Upper lobe of right lung (tissue), 1 donor: ENCODE measurements at regions not wholly inside any gene's neighbourhood (a gene's known extent, or its start where the extent isn't known, plus 50 kb on each side); places are given as distances from the start of the nearest gene placed in this dataset.

Experiments
- ATAC-seq: fragments of 200-7000 bp; cut with Tn5 transposase; one replicate; pipeline ENCODE4 v1.9.1; 2020; ENCODE audit warnings: mild to moderate bottlenecking, moderate library complexity
- DNase-seq: peaks from one replicate; pipeline ENCODE4 v3.0.0-alpha.2; 2020
- H3K27ac ChIP-seq: fragments of 200-600 bp; one replicate; pipeline ENCODE4 v1.8.0; 2022
- H3K27me3 ChIP-seq: fragments of 200-600 bp; one replicate; pipeline ENCODE4 v1.8.0; 2022; ENCODE audit warnings: mild to moderate bottlenecking
- H3K36me3 ChIP-seq: fragments of 200-600 bp; one replicate; pipeline ENCODE4 v1.8.0; 2022
- H3K4me1 ChIP-seq: fragments of 200-600 bp; one replicate; pipeline ENCODE4 v1.8.0; 2022
- H3K4me3 ChIP-seq: fragments of 200-600 bp; one replicate; pipeline ENCODE4 v1.8.0; 2022; ENCODE audit warnings: mild to moderate bottlenecking
- H3K9me3 ChIP-seq: fragments of 200-600 bp; one replicate; pipeline ENCODE4 v1.8.0; 2022
- CTCF ChIP-seq: fragments of 200-600 bp; IDR thresholded peaks from one replicate; pipeline ENCODE4 v1.8.0; 2022; ENCODE audit warnings: antibody characterized with exemption
- intact Hi-C: fragments of 100-400 bp; cut with DNase I; formaldehyde crosslinking; loops from one replicate; pipeline ENCODE4 v1.11.0; 2022
- donor health status: DM: no; HTN: yes; CAD: no; lungs with severe emphysema.

- no peak for ATAC-seq
- no peaks in the 10 kb centered on the region for H3K27me3 ChIP-seq
- DNase-seq: no peak
- no peaks in the 10 kb centered on the region for H3K9me3 ChIP-seq
- no peak overlapping the region for H3K4me3 ChIP-seq
- no peaks in the 10 kb centered on the region for H3K4me1 ChIP-seq
- intact Hi-C loops: no loop called here
- H3K27ac ChIP-seq: no peak overlapping the region
- no peaks in the 10 kb centered on the region for H3K36me3 ChIP-seq
- TF ChIP-seq CTCF: no peak
These were observed 1304.5 kb upstream of the SLC39A10 start for GRCh38 chr2:194352505-194352904.

GRCh38 chr2:194346193-194346592 is 1310.8 kb upstream of the SLC39A10 start:
- Histone ChIP-seq H3K4me3 (no peak overlapping the region), H3K4me1 (no peaks in the 10 kb centered on the region), H3K27me3 (no peaks in the 10 kb centered on the region), H3K27ac (no peak overlapping the region), H3K36me3 (no peaks in the 10 kb centered on the region), H3K9me3 (no peaks in the 10 kb centered on the region)
- no peak for DNase-seq
- ATAC-seq: no peak
- intact Hi-C loops: no loop called here
- no peak for TF ChIP-seq CTCF

- Histone ChIP-seq H3K36me3 (no peaks in the 10 kb centered on the region), H3K27me3 (no peaks in the 10 kb centered on the region), H3K9me3 (no peaks in the 10 kb centered on the region), H3K4me1 (no peaks in the 10 kb centered on the region), H3K27ac (no peak overlapping the region), H3K4me3 (no peak overlapping the region)
- no peak for TF ChIP-seq CTCF
- ATAC-seq (no peak), DNase-seq (no peak)
- intact Hi-C loops: no loop called here
These were observed 1311.7 kb upstream of the SLC39A10 start for GRCh38 chr2:194345347-194345746.

- no peaks in the 10 kb centered on the region for H3K27me3 ChIP-seq
- no peak for TF ChIP-seq CTCF
- no peak for DNase-seq
- no peaks in the 10 kb centered on the region for H3K4me1 ChIP-seq
- H3K36me3 ChIP-seq: no peaks in the 10 kb centered on the region
- no peak for ATAC-seq
- no peak overlapping the region for H3K4me3 ChIP-seq
- no peaks in the 10 kb centered on the region for H3K9me3 ChIP-seq
- no peak overlapping the region for H3K27ac ChIP-seq
- intact Hi-C loops: no loop called here
These were observed 1313.9 kb upstream of the SLC39A10 start for GRCh38 chr2:194343167-194343566.

GRCh38 chr2:194332799-194333490 is 1324.1 kb upstream of the SLC39A10 start:
- Histone ChIP-seq H3K27ac (no peak overlapping the region), H3K9me3 (no peaks in the 10 kb centered on the region), H3K36me3 (no peaks in the 10 kb centered on the region), H3K4me3 (no peak overlapping the region), H3K27me3 (no peaks in the 10 kb centered on the region), H3K4me1 (no peaks in the 10 kb centered on the region)
- ATAC-seq (no peak), DNase-seq (no peak)
- TF ChIP-seq CTCF: no peak
- intact Hi-C loops: no loop called here

GRCh38 chr2:194328456-194328855 is 1328.6 kb upstream of the SLC39A10 start:
- intact Hi-C loops: no loop called here
- no peak overlapping the region for H3K27ac ChIP-seq
- peak; percentile 52 for DNase-seq
- H3K36me3 ChIP-seq: no peaks in the 10 kb centered on the region
- no peaks in the 10 kb centered on the region for H3K27me3 ChIP-seq
- ATAC-seq: peak; percentile 39
- H3K9me3 ChIP-seq: no peaks in the 10 kb centered on the region
- no peaks in the 10 kb centered on the region for H3K4me1 ChIP-seq
- H3K4me3 ChIP-seq: no peak overlapping the region
- no peak for TF ChIP-seq CTCF
